CD4-positive, alpha-beta T cell (primary cell): ENCODE measurements at regions not wholly inside any gene's neighbourhood (a gene's known extent, or its start where the extent isn't known, plus 50 kb on each side); places are given as distances from the start of the nearest gene placed in this dataset.

Experiments
- ATAC-seq: fragments of 200-7000 bp; cut with Tn5 transposase; one replicate; pipeline ENCODE4 v1.10.0; 2022; ENCODE audit warnings: mild to moderate bottlenecking; ENCODE audit not compliant: poor library complexity
- CTCF ChIA-PET: fragments of 350-600 bp; sonication (Branson Sonifier 250); formaldehyde crosslinking; loops from one replicate; lab custom pipeline; 2021; ENCODE audit warnings: antibody characterized with exemption, inconsistent platforms; lab: Charles Lee
- POLR2A ChIA-PET: fragments of 350-600 bp; sonication (Branson Sonifier 250); formaldehyde crosslinking; loops from one replicate; lab custom pipeline; 2021; ENCODE audit warnings: antibody characterized with exemption, inconsistent platforms; lab: Charles Lee
- DNase-seq, 14 experiments: peaks; one replicate each; pipeline ENCODE4 v3.0.0-alpha.2; 2013 to 2020; ENCODE audit warnings: mixed read lengths in 2 of 14
- H3K27ac ChIP-seq, 2 donors: one replicate each; pipeline versions ENCODE4 v1.5.1 to v1.7.0; 2013; ENCODE audit warnings: low read length in 2 of 2, low read depth in 1 of 2, mild to moderate bottlenecking in 1 of 2
- H3K27me3 ChIP-seq, 2 experiments: 1 replicate in 1 of 2; 2 replicates in 1 of 2; pipeline versions ENCODE4 v1.6.1 to v1.7.0; 2013; ENCODE audit warnings: low read length in 2 of 2, control low read depth in 1 of 2, mild to moderate bottlenecking in 1 of 2, moderate library complexity in 1 of 2; ENCODE audit not compliant: insufficient read depth in 2 of 2, control insufficient read depth in 1 of 2
- H3K36me3 ChIP-seq: one replicate; pipeline ENCODE4 v1.6.1; 2013; ENCODE audit warnings: low read length, control low read depth; ENCODE audit not compliant: insufficient read depth
- H3K4me1 ChIP-seq: one replicate; pipeline ENCODE4 v1.6.1; 2013; ENCODE audit warnings: low read length, control low read depth; ENCODE audit not compliant: insufficient read depth
- H3K4me3 ChIP-seq: one replicate; pipeline ENCODE4 v1.5.1; 2013; ENCODE audit warnings: mild to moderate bottlenecking, low read length, moderate library complexity
- H3K9me3 ChIP-seq, 2 experiments: 1 replicate in 1 of 2; 2 replicates in 1 of 2; pipeline versions ENCODE4 v1.6.1 to v1.7.0; 2013; ENCODE audit warnings: low read length in 2 of 2, mild to moderate bottlenecking in 2 of 2, control low read depth in 1 of 2, moderate library complexity in 1 of 2; ENCODE audit not compliant: control insufficient read depth in 1 of 2, insufficient read depth in 1 of 2
- H3K27ac Mint-ChIP-seq: one replicate; pipeline ENCODE4 v1.8.0; 2020; ENCODE audit warnings: mixed read lengths
- H3K27me3 Mint-ChIP-seq: one replicate; pipeline ENCODE4 v1.8.0; 2021; ENCODE audit warnings: mixed read lengths
- H3K36me3 Mint-ChIP-seq: one replicate; pipeline ENCODE4 v1.8.0; 2021; ENCODE audit warnings: low read depth, mixed read lengths
- H3K4me1 Mint-ChIP-seq: one replicate; pipeline ENCODE4 v1.8.0; 2021; ENCODE audit warnings: low read depth, mixed read lengths
- H3K4me3 Mint-ChIP-seq: one replicate; pipeline ENCODE4 v1.8.0; 2020; ENCODE audit warnings: mild to moderate bottlenecking, mixed read lengths
- H3K9me3 Mint-ChIP-seq: one replicate; pipeline ENCODE4 v1.8.0; 2020; ENCODE audit warnings: mixed read lengths
- intact Hi-C, 2 experiments: fragments of 100-400 bp; cut with DNase I in 1 of 2; cut with micrococcal nuclease in 1 of 2; formaldehyde crosslinking; loops; one replicate each; pipeline versions ENCODE4 v1.15.1 to v1.9.0; 2023 to 2025; cut with DNase I, micrococcal nuclease
- TF ChIP-seq, protein P1 (sequence below): fragments of 200-600 bp; IDR thresholded peaks from one replicate; pipeline ENCODE4 v1.8.0; 2022; ENCODE audit warnings: antibody characterized with exemption, mild to moderate bottlenecking

DNA sequence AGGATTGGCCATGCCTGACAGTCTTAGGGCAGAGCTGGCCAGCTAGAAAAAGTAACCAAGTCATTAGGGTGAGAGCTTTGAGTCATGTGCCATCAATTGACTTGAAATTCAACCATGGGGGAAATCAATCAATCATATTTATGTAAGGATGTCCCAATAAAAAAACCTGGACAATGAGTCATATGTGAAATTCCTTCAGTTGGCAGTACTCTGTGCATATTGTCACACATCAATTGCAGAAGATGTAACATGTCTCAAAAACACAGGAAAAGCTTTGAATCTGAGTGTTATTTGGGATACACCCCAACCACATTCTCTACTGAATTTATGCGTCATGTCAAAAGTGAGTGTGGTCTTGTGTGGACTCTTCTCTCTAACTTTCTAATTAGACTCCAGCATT, 1004.1 kb upstream of the NRXN1 start:
- peaks cover 5% of the 10 kb centered on the region for H3K9me3 Mint-ChIP-seq
- ATAC-seq (no peak), DNase-seq (no peak)
- TF ChIP-seq, protein P1, sequence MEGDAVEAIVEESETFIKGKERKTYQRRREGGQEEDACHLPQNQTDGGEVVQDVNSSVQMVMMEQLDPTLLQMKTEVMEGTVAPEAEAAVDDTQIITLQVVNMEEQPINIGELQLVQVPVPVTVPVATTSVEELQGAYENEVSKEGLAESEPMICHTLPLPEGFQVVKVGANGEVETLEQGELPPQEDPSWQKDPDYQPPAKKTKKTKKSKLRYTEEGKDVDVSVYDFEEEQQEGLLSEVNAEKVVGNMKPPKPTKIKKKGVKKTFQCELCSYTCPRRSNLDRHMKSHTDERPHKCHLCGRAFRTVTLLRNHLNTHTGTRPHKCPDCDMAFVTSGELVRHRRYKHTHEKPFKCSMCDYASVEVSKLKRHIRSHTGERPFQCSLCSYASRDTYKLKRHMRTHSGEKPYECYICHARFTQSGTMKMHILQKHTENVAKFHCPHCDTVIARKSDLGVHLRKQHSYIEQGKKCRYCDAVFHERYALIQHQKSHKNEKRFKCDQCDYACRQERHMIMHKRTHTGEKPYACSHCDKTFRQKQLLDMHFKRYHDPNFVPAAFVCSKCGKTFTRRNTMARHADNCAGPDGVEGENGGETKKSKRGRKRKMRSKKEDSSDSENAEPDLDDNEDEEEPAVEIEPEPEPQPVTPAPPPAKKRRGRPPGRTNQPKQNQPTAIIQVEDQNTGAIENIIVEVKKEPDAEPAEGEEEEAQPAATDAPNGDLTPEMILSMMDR = no peak
- no peaks in the 10 kb centered on the region for H3K36me3 Mint-ChIP-seq
- no peaks in the 10 kb centered on the region for H3K9me3 ChIP-seq
- no peaks in the 10 kb centered on the region for H3K4me1 Mint-ChIP-seq
- no peaks in the 10 kb centered on the region for H3K36me3 ChIP-seq
- no peaks in the 10 kb centered on the region for H3K27me3 ChIP-seq
- no peak overlapping the region for H3K4me3 Mint-ChIP-seq
- POLR2A ChIA-PET = no interaction called here
- no peak overlapping the region for H3K27ac Mint-ChIP-seq
- H3K27me3 Mint-ChIP-seq = no peaks in the 10 kb centered on the region
- no peaks in the 10 kb centered on the region for H3K4me1 ChIP-seq
- CTCF ChIA-PET = no interaction called here
- H3K4me3 ChIP-seq = no peak overlapping the region
- intact Hi-C loops = no loop called here
- H3K27ac ChIP-seq = no peak overlapping the region

DNA sequence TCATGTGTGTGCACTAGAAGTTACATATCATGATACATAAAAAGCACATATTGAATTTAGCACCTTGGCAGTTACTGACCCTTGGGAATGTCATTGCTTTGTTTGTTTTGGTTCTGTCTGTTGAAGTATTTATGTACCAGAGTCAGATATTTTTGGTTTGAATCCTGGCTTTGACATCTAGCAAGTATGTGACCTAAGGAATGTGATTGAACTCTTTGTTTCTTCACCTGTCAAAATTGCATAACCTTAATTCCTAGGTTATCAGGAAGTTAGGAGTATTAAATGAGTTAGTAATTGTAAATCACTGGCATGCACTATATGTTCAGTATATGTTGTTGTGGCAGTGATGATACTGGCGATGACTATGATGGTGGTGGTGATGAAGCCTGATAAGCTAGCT, 1003.5 kb upstream of the NRXN1 start:
- ChIA-PET POLR2A (no interaction called here), CTCF (no interaction called here)
- no peaks in the 10 kb centered on the region for H3K4me1 ChIP-seq
- H3K4me1 Mint-ChIP-seq = no peaks in the 10 kb centered on the region
- H3K4me3 ChIP-seq = no peak overlapping the region
- no peak overlapping the region for H3K27ac Mint-ChIP-seq
- H3K9me3 Mint-ChIP-seq = peaks cover 9% of the 10 kb centered on the region
- H3K27me3 ChIP-seq = no peaks in the 10 kb centered on the region
- H3K27me3 Mint-ChIP-seq = no peaks in the 10 kb centered on the region
- TF ChIP-seq, protein P1 = no peak
- no peaks in the 10 kb centered on the region for H3K36me3 Mint-ChIP-seq
- H3K4me3 Mint-ChIP-seq = no peak overlapping the region
- H3K36me3 ChIP-seq = no peaks in the 10 kb centered on the region
- no peaks in the 10 kb centered on the region for H3K9me3 ChIP-seq
- no peak overlapping the region for H3K27ac ChIP-seq
- ATAC-seq = no peak
- no peak for DNase-seq
- intact Hi-C loops = no loop called here

DNA sequence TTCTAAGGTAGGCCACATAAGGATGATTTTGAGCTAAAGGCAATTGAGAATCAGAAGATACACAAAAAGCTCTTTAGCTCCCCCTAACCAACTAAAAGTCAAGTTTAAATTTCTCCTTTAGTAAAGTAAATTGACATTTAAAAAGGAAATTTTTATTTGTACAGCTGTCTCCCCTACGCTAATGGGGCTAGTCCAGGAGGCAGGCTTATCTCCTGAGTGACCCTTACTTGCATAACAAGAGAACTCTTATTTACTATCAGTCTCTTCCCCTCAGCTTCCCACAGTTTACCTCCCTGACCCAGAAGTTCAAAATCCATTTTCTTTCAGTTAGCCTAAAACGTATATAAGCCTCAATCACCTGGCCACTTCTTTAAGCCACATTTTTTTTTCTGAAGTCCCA, 1002.8 kb upstream of the NRXN1 start:
- ChIA-PET POLR2A (no interaction called here), CTCF (no interaction called here)
- TF ChIP-seq, protein P1 = no peak
- Histone ChIP-seq H3K4me1 (no peaks in the 10 kb centered on the region), H3K27ac (no peak overlapping the region), H3K27me3 (no peaks in the 10 kb centered on the region), H3K4me3 (no peak overlapping the region), H3K36me3 (no peaks in the 10 kb centered on the region), H3K9me3 (no peaks in the 10 kb centered on the region)
- Mint-ChIP-seq H3K4me3 (no peak overlapping the region), H3K27me3 (no peaks in the 10 kb centered on the region), H3K4me1 (no peaks in the 10 kb centered on the region), H3K27ac (no peak overlapping the region), H3K9me3 (peaks cover 9% of the 10 kb centered on the region), H3K36me3 (no peaks in the 10 kb centered on the region)
- intact Hi-C loops = no loop called here
- no peak for ATAC-seq
- no peak for DNase-seq
